Transverse colon (tissue), 4 donors: ENCODE measurements at regions not wholly inside any gene's neighbourhood (a gene's known extent, or its start where the extent isn't known, plus 50 kb on each side); places are given as distances from the start of the nearest gene placed in this dataset.
"Not testable (repeated sequence)": the region's sequence is repeated elsewhere in the genome, so short reads cannot be mapped to it uniquely, and the experiment has no call there.

Experiments
- DNase-seq: peaks from one replicate; pipeline ENCODE4 v3.0.0-alpha.2; 2019
- H3K27ac ChIP-seq, 4 donors: fragments of 200-600 bp; sonication (generic); 2 replicates each; pipeline ENCODE4 v1.5.1; 2016 to 2018; ENCODE audit warnings: inconsistent platforms in 4 of 4
- H3K27me3 ChIP-seq: fragments of 200-600 bp; sonication (generic); 2 replicates; pipeline ENCODE4 v1.5.1; 2017; ENCODE audit warnings: inconsistent platforms
- H3K36me3 ChIP-seq, 4 donors: fragments of 200-600 bp; sonication (generic); 2 replicates each; pipeline ENCODE4 v1.5.1; 2017 to 2019; ENCODE audit warnings: inconsistent platforms in 4 of 4
- H3K4me1 ChIP-seq, 4 donors: fragments of 200-600 bp; sonication (generic); 2 replicates each; pipeline ENCODE4 v1.5.1; 2017 to 2020; ENCODE audit warnings: inconsistent platforms in 4 of 4
- H3K4me3 ChIP-seq, 4 donors: fragments of 200-600 bp; sonication (generic); 1 replicate in 1 of 4; 2 replicates in 3 of 4; pipeline versions ENCODE4 v1.5.1 to v1.6.1; 2017 to 2019; ENCODE audit warnings: inconsistent platforms in 4 of 4
- H3K9me3 ChIP-seq, 2 donors: fragments of 200-600 bp; sonication (generic); 2 replicates each; pipeline ENCODE4 v1.5.1; 2017 to 2019; ENCODE audit warnings: inconsistent platforms in 2 of 2
- CTCF ChIP-seq, 5 experiments: fragments of 200-600 bp in 3 of 5; fragments of 450-650 bp in 2 of 5; sonication (generic) in 3 of 5; IDR thresholded peaks; 1 replicate in 2 of 5; 2 replicates in 3 of 5; pipeline ENCODE4 v1.5.1; 2016 to 2017; ENCODE audit warnings: antibody characterized with exemption in 5 of 5, inconsistent platforms in 3 of 5, mild to moderate bottlenecking in 2 of 5, moderate library complexity in 1 of 5
- EP300 ChIP-seq: sonication (generic); formaldehyde crosslinking; IDR thresholded peaks from one replicate; pipeline ENCODE4 v1.6.1; 2017; ENCODE audit warnings: antibody characterized with exemption, low read depth
- POLR2A ChIP-seq: fragments of 450-650 bp; IDR thresholded peaks from one replicate; pipeline ENCODE4 v1.6.1; 2016; ENCODE audit warnings: antibody characterized with exemption, mild to moderate bottlenecking, moderate library complexity
- POLR2AphosphoS5 ChIP-seq, 3 donors: sonication (generic); formaldehyde crosslinking; IDR thresholded peaks; one replicate each; pipeline ENCODE4 v1.6.1; 2016; ENCODE audit warnings: antibody characterized with exemption in 3 of 3
- WGBS, 2 donors: methylation state at CpG; one replicate each; pipeline ENCODE4 v1.1.5; 2018; ENCODE audit warnings: low coverage in 1 of 2; 5-methylcytosine and 5-hydroxymethylcytosine counted together
- in situ Hi-C, 4 donors: fragments of 200-750 bp; cut with MboI; loops; one replicate each; pipeline versions ENCODE4 v1.15.0 to v1.15.1; 2017; ENCODE audit warnings: low sequenced_read_pairs in 3 of 4, low pct_ligation_motif_present in 1 of 4, low pct_unique_long_range_greater_than_20kb in 1 of 4
- intact Hi-C: fragments of 100-400 bp; cut with DNase I; formaldehyde crosslinking; loops from one replicate; pipeline ENCODE4 v1.15.1; 2023; ENCODE audit warnings: low total_unique reads

GRCh38 chr2:208757364-208757763 is 350.8 kb downstream of the PTH2R start:
- DNase-seq, result no peak
- in situ Hi-C loops, result no loop called here
- Histone ChIP-seq H3K36me3 (no peaks in the 10 kb centered on the region), H3K4me1 (no peaks in the 10 kb centered on the region), H3K27ac (no peak overlapping the region), H3K4me3 (no peak overlapping the region), H3K27me3 (no peaks in the 10 kb centered on the region), H3K9me3 (peaks cover 0 to 5% of the 10 kb centered on the region in 2 donors)
- intact Hi-C loops, result no loop called here
- WGBS, 2 donors, result 64 to 80% methylated on average over 1 of the region's 1 CpG
- no peak for TF ChIP-seq EP300
- TF ChIP-seq CTCF (IDR thresholded peaks at IDR 0.05), result no peak
- no peak for TF ChIP-seq POLR2AphosphoS5 (IDR thresholded peaks at IDR 0.05)
- no peak for TF ChIP-seq POLR2A

- intact Hi-C loops, result not testable (repeated sequence)
Measured at GRCh38 chr2:208773074-208773473, 366.5 kb downstream of the PTH2R start.

GRCh38 chr2:208781166-208781565 is 374.6 kb downstream of the PTH2R start:
- Histone ChIP-seq H3K27me3 (no peaks in the 10 kb centered on the region), H3K4me1 (no peaks in the 10 kb centered on the region), H3K36me3 (no peaks in the 10 kb centered on the region), H3K4me3 (no peak overlapping the region), H3K27ac (no peak overlapping the region), H3K9me3 (no peaks in the 10 kb centered on the region)
- intact Hi-C loops (no loop called here), in situ Hi-C loops (loop anchor here in 1 of 4 donors (25.0 kb wide), 1 partner anchor 319 kb away; no protein-coding TSS in a partner anchor)
- DNase-seq, result no peak
- TF ChIP-seq EP300 (no peak), CTCF (IDR thresholded peaks at IDR 0.05) (no peak), POLR2A (no peak), POLR2AphosphoS5 (IDR thresholded peaks at IDR 0.05) (no peak)
- 75 to 100% methylated on average over 1 of the region's 1 CpG for WGBS, 2 donors

More at GRCh38 chr2:208773074-208773473, 366.5 kb downstream of the PTH2R start:
- H3K27me3 ChIP-seq, H3K4me3 ChIP-seq, DNase-seq, H3K36me3 ChIP-seq, H3K9me3 ChIP-seq, H3K4me1 ChIP-seq, H3K27ac ChIP-seq, in situ Hi-C loops: not testable (repeated sequence)
- 89 to 95% methylated on average over 2 of the region's 2 CpGs for WGBS, 2 donors

- Histone ChIP-seq H3K27me3 (no peaks in the 10 kb centered on the region), H3K36me3 (no peaks in the 10 kb centered on the region), H3K4me3 (no peak overlapping the region), H3K9me3 (no peaks in the 10 kb centered on the region), H3K4me1 (no peaks in the 10 kb centered on the region), H3K27ac (no peak overlapping the region)
- intact Hi-C loops (no loop called here), in situ Hi-C loops (loop anchor here in 1 of 4 donors (25.0 kb wide), 1 partner anchor 320 kb away; no protein-coding TSS in a partner anchor)
- no peak for DNase-seq
- 67 to 81% methylated on average over 2 to 6 of the region's 6 CpGs for WGBS, 2 donors
- no peak for TF ChIP-seq POLR2AphosphoS5 (IDR thresholded peaks at IDR 0.05)
- no peak for TF ChIP-seq POLR2A
- no peak for TF ChIP-seq CTCF (IDR thresholded peaks at IDR 0.05)
- TF ChIP-seq EP300, result no peak
Measured at GRCh38 chr2:208782097-208782496, 375.5 kb downstream of the PTH2R start.

- DNase-seq, result peak; percentile 8
- intact Hi-C loops, result no loop called here
- no peaks in the 10 kb centered on the region for H3K4me1 ChIP-seq
- TF ChIP-seq POLR2AphosphoS5 (IDR thresholded peaks at IDR 0.05), result no peak
- peak in 3 of 5 experiments; percentile 27 to 37 (median 34) for TF ChIP-seq CTCF (IDR thresholded peaks at IDR 0.05)
- no peaks in the 10 kb centered on the region for H3K27me3 ChIP-seq
- in situ Hi-C loops, result loop anchor here in 1 of 4 donors (25.0 kb wide), 1 partner anchor 321 kb away; no protein-coding TSS in a partner anchor
- H3K36me3 ChIP-seq, result no peaks in the 10 kb centered on the region
- H3K9me3 ChIP-seq, result no peaks in the 10 kb centered on the region
- no peak overlapping the region for H3K27ac ChIP-seq
- no peak overlapping the region for H3K4me3 ChIP-seq
Measured at GRCh38 chr2:208783184-208783583, 376.6 kb downstream of the PTH2R start.

GRCh38 chr2:208784774-208785173 is 378.2 kb downstream of the PTH2R start:
- H3K27me3 ChIP-seq, H3K36me3 ChIP-seq, H3K4me1 ChIP-seq, intact Hi-C loops, DNase-seq, H3K9me3 ChIP-seq, H3K27ac ChIP-seq, H3K4me3 ChIP-seq: not testable (repeated sequence)
- in situ Hi-C loops, result loop anchor here in 1 of 4 donors (25.0 kb wide), 1 partner anchor 322 kb away; no protein-coding TSS in a partner anchor
- 80% methylated on average over 9 of the region's 9 CpGs; no CpG with 5 or more reads in 1 of the 2 donors for WGBS, 2 donors
